ENCODE measurements at regions not wholly inside any gene's neighbourhood (a gene's known extent, or its start where the extent isn't known, plus 50 kb on each side); places are given as distances from the start of the nearest gene placed in this dataset.

GRCh38 chr9:2286333-2286705 is 271.2 kb downstream of the SMARCA2 start:
- no peak for TF ChIP-seq CTCF (IDR thresholded peaks at IDR 0.05)
- TF ChIP-seq POLR2A (IDR thresholded peaks at IDR 0.05) = no peak
